HCT116 (cell line): ENCODE measurements at regions not wholly inside any gene's neighbourhood (a gene's known extent, or its start where the extent isn't known, plus 50 kb on each side); places are given as distances from the start of the nearest gene placed in this dataset.

Source experiments
- CTCF ChIP-seq, 3 experiments: fragments of 200-600 bp in 1 of 3; sonication (generic) in 1 of 3; IDR thresholded peaks in 2 of 3; conservative IDR thresholded peaks in 1 of 3; 2 replicates each; pipeline ENCODE4 v1.5.1; 2012 to 2017; ENCODE audit warnings: low read depth in 2 of 3, low read length in 2 of 3, antibody characterized with exemption in 1 of 3, borderline replicate concordance in 1 of 3, control low read depth in 1 of 3, mild to moderate bottlenecking in 1 of 3, mixed read lengths in 1 of 3, mixed run types in 1 of 3, moderate library complexity in 1 of 3; ENCODE audit not compliant: insufficient read depth in 1 of 3
- EZH2 ChIP-seq: fragments of 200-600 bp; sonication (generic); IDR thresholded peaks from 2 replicates; pipeline ENCODE4 v1.6.1; 2017; ENCODE audit warnings: antibody characterized with exemption, mixed run types
- EZH2phosphoT487 ChIP-seq: fragments of 200-600 bp; IDR thresholded peaks from 2 replicates; pipeline ENCODE4 v1.6.1; 2018; ENCODE audit warnings: antibody characterized with exemption, borderline replicate concordance
- MAX ChIP-seq: IDR thresholded peaks from 2 replicates; pipeline ENCODE4 v1.6.1; 2012
- POLR2A ChIP-seq: IDR thresholded peaks from 2 replicates; pipeline ENCODE4 v1.7.0; 2011; ENCODE audit warnings: borderline replicate concordance; ENCODE audit not compliant: insufficient read depth, insufficient read length; ENCODE audit errors: extremely low read depth
- RAD21 ChIP-seq: IDR thresholded peaks from 2 replicates; pipeline ENCODE4 v1.6.1; 2012; ENCODE audit warnings: low read depth, mild to moderate bottlenecking
- ZFX ChIP-seq: fragments of 450-650 bp; IDR thresholded peaks from 2 replicates; pipeline ENCODE4 v1.6.1; 2017
- ZNF274 ChIP-seq: fragments of 200-500 bp; sonication (Bioruptor generic); IDR thresholded peaks from 2 replicates; pipeline ENCODE4 v1.6.1; 2014; ENCODE audit warnings: mild to moderate bottlenecking, low read depth, low read length, inconsistent platforms

DNA sequence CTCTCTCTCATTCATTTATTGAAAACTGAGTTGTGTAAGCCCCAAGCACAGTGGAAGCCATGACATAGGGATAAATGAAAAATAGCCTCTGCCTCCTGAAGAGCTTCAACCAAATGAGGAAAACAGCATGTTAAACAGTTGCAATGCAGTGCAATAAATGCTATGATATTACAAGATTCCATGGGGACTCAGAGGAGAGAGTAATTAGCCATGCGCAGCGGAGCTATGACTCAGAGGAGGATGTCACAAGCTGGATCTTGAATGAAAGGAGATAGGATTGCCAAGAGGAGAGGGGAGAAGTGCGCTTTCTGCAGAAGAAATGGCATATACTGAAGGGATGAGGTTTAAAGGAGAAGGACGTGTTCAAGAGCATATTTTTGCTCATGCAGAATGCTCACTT lies 231.3 kb upstream of the PLXNA2 start:
- TF ChIP-seq ZFX = no peak
- TF ChIP-seq CTCF (IDR thresholded peaks at IDR 0.05 in 2 of 3, conservative IDR thresholded peaks at IDR 0.05 in 1 of 3; ENCODE audit: borderline replicate concordance in 1 of 3, insufficient read depth in 1 of 3, low read depth in 2 of 3, low read length in 2 of 3) = no peak
- no peak for TF ChIP-seq EZH2
- TF ChIP-seq POLR2A = no peak
- no peak for TF ChIP-seq ZNF274
- no peak for TF ChIP-seq MAX
- TF ChIP-seq RAD21 = no peak
- no peak for TF ChIP-seq EZH2phosphoT487
